ENCODE measurements at regions not wholly inside any gene's neighbourhood (a gene's known extent, or its start where the extent isn't known, plus 50 kb on each side); places are given as distances from the start of the nearest gene placed in this dataset.

GRCh38 chr13:73177017-73177416 lies 118.2 kb downstream of the KLF5 start:
- H3K4me1 ChIP-seq (ENCODE audit: control insufficient read depth, insufficient read depth, low read length): no peaks in the 10 kb centered on the region
- H3K9me3 ChIP-seq (ENCODE audit: control insufficient read depth, low read length): no peaks in the 10 kb centered on the region
- 86 to 91% methylated on average over 1 of the region's 1 CpG for WGBS, 2 experiments
- H3K27ac ChIP-seq (ENCODE audit: insufficient read depth, low read depth, low read length, poor library complexity, severe bottlenecking): no peak overlapping the region
- no peaks in the 10 kb centered on the region for H3K27me3 ChIP-seq (ENCODE audit: control insufficient read depth, insufficient read depth, low read length, poor library complexity, severe bottlenecking)
- H3K36me3 ChIP-seq (ENCODE audit: control insufficient read depth, insufficient read depth, low read length): no peaks in the 10 kb centered on the region
- no peak overlapping the region for H3K4me3 ChIP-seq (ENCODE audit: insufficient read depth, low read depth, low read length)

DNA sequence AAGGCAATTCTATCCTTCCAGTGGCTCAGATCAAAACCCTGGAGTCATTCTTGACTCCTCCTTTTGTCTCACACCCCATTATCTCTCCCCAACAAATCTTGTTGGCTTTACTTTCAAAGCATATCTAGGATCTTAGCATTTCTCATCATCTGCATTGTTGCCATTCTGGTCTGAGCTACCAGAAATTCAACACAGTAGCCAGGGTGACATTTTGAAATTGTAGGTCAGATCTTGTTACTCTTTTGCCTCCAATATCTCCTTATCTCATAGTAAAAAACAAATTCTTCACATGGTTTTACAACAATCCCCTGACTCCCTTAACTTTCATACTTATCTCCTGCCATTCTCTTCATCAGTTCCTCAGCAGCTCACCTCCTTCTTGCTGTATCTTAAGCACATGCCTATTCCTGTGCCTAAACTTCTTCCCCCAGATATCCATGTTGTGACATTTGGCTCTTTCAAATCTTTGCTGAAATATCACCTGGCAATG lies 115.8 kb downstream of the KLF5 start:
- Histone ChIP-seq H3K27me3 (ENCODE audit: control insufficient read depth, insufficient read depth, low read length, poor library complexity, severe bottlenecking) (no peaks in the 10 kb centered on the region), H3K9me3 (ENCODE audit: control insufficient read depth, low read length) (no peaks in the 10 kb centered on the region), H3K36me3 (ENCODE audit: control insufficient read depth, insufficient read depth, low read length) (no peaks in the 10 kb centered on the region), H3K4me1 (ENCODE audit: control insufficient read depth, insufficient read depth, low read length) (no peaks in the 10 kb centered on the region), H3K4me3 (ENCODE audit: insufficient read depth, low read depth, low read length) (no peak overlapping the region), H3K27ac (ENCODE audit: insufficient read depth, low read depth, low read length, poor library complexity, severe bottlenecking) (no peak overlapping the region)

DNA sequence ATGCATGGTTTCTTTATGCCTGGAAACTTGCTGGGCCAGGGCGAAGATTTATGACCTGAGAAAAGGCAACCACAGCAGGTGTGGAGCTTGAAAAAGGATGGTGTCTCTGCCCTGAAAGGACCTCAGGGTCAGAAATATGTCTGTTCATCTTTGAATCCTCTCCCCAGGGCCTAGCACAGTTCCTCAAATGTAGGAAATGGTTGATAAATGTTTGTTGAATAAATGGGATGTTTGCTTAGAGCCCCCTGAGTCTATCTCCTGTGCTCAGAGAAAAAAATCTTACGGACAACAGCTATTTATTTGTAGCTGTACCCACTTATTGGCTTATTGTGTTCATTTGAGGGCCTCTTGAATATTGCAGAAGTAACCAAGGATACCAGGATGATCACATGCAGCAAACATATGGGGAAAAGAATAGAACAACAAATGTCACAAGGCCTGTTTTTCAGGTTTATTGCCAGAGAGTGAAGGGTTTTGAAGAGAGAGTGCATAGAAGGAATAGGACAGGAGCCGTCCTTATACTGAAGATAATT lies 114.5 kb downstream of the KLF5 start:
- Histone ChIP-seq H3K4me3 (ENCODE audit: insufficient read depth, low read depth, low read length) (no peak overlapping the region), H3K27ac (ENCODE audit: insufficient read depth, low read depth, low read length, poor library complexity, severe bottlenecking) (no peak overlapping the region), H3K9me3 (ENCODE audit: control insufficient read depth, low read length) (no peaks in the 10 kb centered on the region), H3K27me3 (ENCODE audit: control insufficient read depth, insufficient read depth, low read length, poor library complexity, severe bottlenecking) (no peaks in the 10 kb centered on the region), H3K4me1 (ENCODE audit: control insufficient read depth, insufficient read depth, low read length) (peaks cover 5% of the 10 kb centered on the region), H3K36me3 (ENCODE audit: control insufficient read depth, insufficient read depth, low read length) (no peaks in the 10 kb centered on the region)
- 91 to 96% methylated on average over 3 of the region's 3 CpGs for WGBS, 2 experiments

DNA sequence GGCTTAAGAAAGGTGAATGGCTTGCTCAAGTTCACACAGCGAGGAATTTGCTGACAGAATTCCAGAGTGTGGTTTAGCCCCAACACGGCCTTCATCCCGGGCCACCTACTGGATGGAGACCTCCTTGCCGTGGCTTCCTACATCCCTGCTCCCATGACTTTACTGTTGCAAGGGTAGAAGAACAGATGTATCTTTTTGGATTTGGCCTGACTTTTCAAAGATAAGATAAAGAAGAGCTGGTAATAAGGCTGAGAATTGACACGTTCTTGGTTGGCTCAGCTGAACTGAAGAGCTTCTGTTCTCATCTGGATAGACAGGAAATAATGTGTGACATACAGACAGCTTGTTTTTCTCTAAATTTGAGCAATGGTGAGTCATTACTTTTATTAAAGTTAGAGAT lies 113.1 kb downstream of the KLF5 start:
- Histone ChIP-seq H3K4me1 (ENCODE audit: control insufficient read depth, insufficient read depth, low read length) (peaks cover 5% of the 10 kb centered on the region), H3K36me3 (ENCODE audit: control insufficient read depth, insufficient read depth, low read length) (no peaks in the 10 kb centered on the region), H3K9me3 (ENCODE audit: control insufficient read depth, low read length) (no peaks in the 10 kb centered on the region), H3K27ac (ENCODE audit: insufficient read depth, low read depth, low read length, poor library complexity, severe bottlenecking) (no peak overlapping the region), H3K27me3 (ENCODE audit: control insufficient read depth, insufficient read depth, low read length, poor library complexity, severe bottlenecking) (no peaks in the 10 kb centered on the region), H3K4me3 (ENCODE audit: insufficient read depth, low read depth, low read length) (no peak overlapping the region)
- WGBS, 2 experiments: 85 to 95% methylated on average over 5 of the region's 5 CpGs

- Histone ChIP-seq H3K27ac (ENCODE audit: insufficient read depth, low read depth, low read length, poor library complexity, severe bottlenecking) (no peak overlapping the region), H3K36me3 (ENCODE audit: control insufficient read depth, insufficient read depth, low read length) (no peaks in the 10 kb centered on the region), H3K4me3 (ENCODE audit: insufficient read depth, low read depth, low read length) (no peak overlapping the region), H3K27me3 (ENCODE audit: control insufficient read depth, insufficient read depth, low read length, poor library complexity, severe bottlenecking) (no peaks in the 10 kb centered on the region), H3K9me3 (ENCODE audit: control insufficient read depth, low read length) (no peaks in the 10 kb centered on the region), H3K4me1 (ENCODE audit: control insufficient read depth, insufficient read depth, low read length) (peaks cover 5% of the 10 kb centered on the region)
- 89 to 97% methylated on average over 4 to 5 of the region's 5 CpGs for WGBS, 2 experiments
Measured at GRCh38 chr13:73171271-73171682, 112.5 kb downstream of the KLF5 start.

- WGBS, 2 experiments: 17 to 20% methylated on average over 2 of the region's 2 CpGs
- Histone ChIP-seq H3K27me3 (ENCODE audit: control insufficient read depth, insufficient read depth, low read length, poor library complexity, severe bottlenecking) (no peaks in the 10 kb centered on the region), H3K36me3 (ENCODE audit: control insufficient read depth, insufficient read depth, low read length) (no peaks in the 10 kb centered on the region), H3K4me1 (ENCODE audit: control insufficient read depth, insufficient read depth, low read length) (peaks cover 5% of the 10 kb centered on the region), H3K27ac (ENCODE audit: insufficient read depth, low read depth, low read length, poor library complexity, severe bottlenecking) (no peak overlapping the region), H3K4me3 (ENCODE audit: insufficient read depth, low read depth, low read length) (no peak overlapping the region), H3K9me3 (ENCODE audit: control insufficient read depth, low read length) (no peaks in the 10 kb centered on the region)
Measured at GRCh38 chr13:73169971-73170370, 111.2 kb downstream of the KLF5 start.

DNA sequence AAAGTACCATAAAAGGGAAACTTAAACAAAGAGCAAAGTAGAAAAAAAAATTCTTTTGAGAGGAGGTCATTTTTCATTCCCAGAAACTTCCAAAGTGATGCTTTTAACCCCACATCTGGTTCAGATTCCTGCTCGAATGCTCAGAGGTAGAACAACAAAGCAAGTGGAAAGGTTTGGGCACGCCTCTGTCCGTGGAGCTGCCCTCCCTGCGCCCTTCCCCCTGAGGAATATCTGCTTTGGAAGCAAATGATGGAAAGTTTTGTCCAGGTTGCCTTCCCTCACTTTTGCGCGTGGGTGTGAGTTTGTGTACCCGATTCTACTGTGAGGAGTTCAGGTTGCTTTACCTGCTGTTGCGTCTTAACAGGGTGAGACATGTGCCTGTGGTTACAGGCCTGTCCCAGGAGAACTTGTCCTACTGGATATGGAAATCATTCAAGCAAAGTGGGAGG lies 110.2 kb downstream of the KLF5 start:
- Histone ChIP-seq H3K36me3 (ENCODE audit: control insufficient read depth, insufficient read depth, low read length) (no peaks in the 10 kb centered on the region), H3K27ac (ENCODE audit: insufficient read depth, low read depth, low read length, poor library complexity, severe bottlenecking) (no peak overlapping the region), H3K4me1 (ENCODE audit: control insufficient read depth, insufficient read depth, low read length) (peaks cover 5% of the 10 kb centered on the region), H3K9me3 (ENCODE audit: control insufficient read depth, low read length) (no peaks in the 10 kb centered on the region), H3K27me3 (ENCODE audit: control insufficient read depth, insufficient read depth, low read length, poor library complexity, severe bottlenecking) (no peaks in the 10 kb centered on the region), H3K4me3 (ENCODE audit: insufficient read depth, low read depth, low read length) (no peak overlapping the region)
- 85% methylated on average over 8 of the region's 8 CpGs for WGBS, 2 experiments

GRCh38 chr13:73168226-73168952 lies 109.6 kb downstream of the KLF5 start:
- no peaks in the 10 kb centered on the region for H3K27me3 ChIP-seq (ENCODE audit: control insufficient read depth, insufficient read depth, low read length, poor library complexity, severe bottlenecking)
- H3K27ac ChIP-seq (ENCODE audit: insufficient read depth, low read depth, low read length, poor library complexity, severe bottlenecking): no peak overlapping the region
- H3K4me1 ChIP-seq (ENCODE audit: control insufficient read depth, insufficient read depth, low read length): peaks cover 5% of the 10 kb centered on the region
- 72 to 85% methylated on average over 1 of the region's 1 CpG for WGBS, 2 experiments
- no peaks in the 10 kb centered on the region for H3K36me3 ChIP-seq (ENCODE audit: control insufficient read depth, insufficient read depth, low read length)
- H3K9me3 ChIP-seq (ENCODE audit: control insufficient read depth, low read length): no peaks in the 10 kb centered on the region
- no peak overlapping the region for H3K4me3 ChIP-seq (ENCODE audit: insufficient read depth, low read depth, low read length)

DNA sequence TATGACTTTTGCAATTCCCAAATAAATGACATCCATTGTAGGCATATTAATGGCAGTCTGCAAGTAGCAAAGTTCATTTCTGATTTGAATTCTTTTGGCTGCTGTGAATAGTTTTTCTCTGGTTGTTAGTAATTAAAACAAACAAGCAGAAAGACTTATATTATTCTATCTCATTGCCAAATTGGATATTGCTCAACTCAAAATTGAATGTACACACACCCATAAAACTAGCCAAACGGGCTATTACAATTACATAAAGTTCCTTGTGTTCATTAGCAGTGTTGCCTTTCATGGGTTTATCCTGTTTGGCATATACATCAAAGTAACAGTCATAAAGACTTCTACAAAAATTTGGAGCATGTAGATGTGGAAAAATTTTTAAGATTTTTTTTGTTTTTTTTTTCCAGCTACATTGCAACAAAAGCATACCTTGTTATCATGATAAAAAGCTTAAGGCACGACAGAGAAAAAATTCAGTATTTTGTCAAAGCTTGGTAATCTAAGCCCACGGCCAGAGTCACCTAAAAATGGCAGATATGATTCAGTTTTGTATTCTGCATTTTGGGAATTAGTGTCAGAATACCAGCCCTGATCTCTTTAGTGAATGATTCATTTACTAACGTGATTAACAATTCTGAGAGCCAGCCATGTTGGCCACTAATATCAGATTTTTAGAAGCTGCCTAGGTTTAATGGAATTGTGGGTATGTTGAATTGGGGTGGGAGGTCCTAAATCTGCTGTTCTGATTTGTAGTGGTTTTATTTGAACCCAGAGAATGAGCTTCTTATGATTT lies 108.4 kb downstream of the KLF5 start:
- Histone ChIP-seq H3K36me3 (ENCODE audit: control insufficient read depth, insufficient read depth, low read length) (no peaks in the 10 kb centered on the region), H3K27me3 (ENCODE audit: control insufficient read depth, insufficient read depth, low read length, poor library complexity, severe bottlenecking) (no peaks in the 10 kb centered on the region), H3K9me3 (ENCODE audit: control insufficient read depth, low read length) (no peaks in the 10 kb centered on the region), H3K4me3 (ENCODE audit: insufficient read depth, low read depth, low read length) (no peak overlapping the region), H3K27ac (ENCODE audit: insufficient read depth, low read depth, low read length, poor library complexity, severe bottlenecking) (no peak overlapping the region), H3K4me1 (ENCODE audit: control insufficient read depth, insufficient read depth, low read length) (peaks cover 5% of the 10 kb centered on the region)
- WGBS, 2 experiments: 96 to 98% methylated on average over 4 of the region's 4 CpGs

DNA sequence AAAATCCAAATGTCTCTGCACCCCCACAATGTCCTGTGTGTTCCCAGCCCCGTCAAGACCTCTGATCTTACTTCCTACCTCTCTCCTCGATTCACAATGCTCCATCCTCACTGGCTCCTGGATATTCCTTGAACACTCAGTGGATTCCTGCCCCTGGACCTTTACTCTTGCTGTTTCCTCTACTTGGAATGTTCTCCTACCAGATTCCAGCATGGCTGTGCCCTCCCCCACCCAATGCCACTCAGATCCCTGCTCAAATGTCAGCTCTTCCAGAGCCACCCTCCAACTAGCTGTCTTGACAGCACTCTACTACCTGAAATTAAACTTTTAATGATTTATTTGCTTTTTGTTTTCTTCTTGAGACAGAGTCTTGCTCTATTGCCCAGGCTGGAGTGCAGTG lies 107.4 kb downstream of the KLF5 start:
- Histone ChIP-seq H3K27ac (ENCODE audit: insufficient read depth, low read depth, low read length, poor library complexity, severe bottlenecking) (no peak overlapping the region), H3K36me3 (ENCODE audit: control insufficient read depth, insufficient read depth, low read length) (no peaks in the 10 kb centered on the region), H3K4me1 (ENCODE audit: control insufficient read depth, insufficient read depth, low read length) (peaks cover 5% of the 10 kb centered on the region), H3K9me3 (ENCODE audit: control insufficient read depth, low read length) (no peaks in the 10 kb centered on the region), H3K4me3 (ENCODE audit: insufficient read depth, low read depth, low read length) (no peak overlapping the region), H3K27me3 (ENCODE audit: control insufficient read depth, insufficient read depth, low read length, poor library complexity, severe bottlenecking) (no peaks in the 10 kb centered on the region)
- 89 to 98% methylated on average over 2 of the region's 2 CpGs for WGBS, 2 experiments

All from ectodermal cell (in vitro differentiated cells).